ENCODE measurements at regions not wholly inside any gene's neighbourhood (a gene's known extent, or its start where the extent isn't known, plus 50 kb on each side); places are given as distances from the start of the nearest gene placed in this dataset.

GRCh38 chr11:110835106-110835505, 122.9 kb upstream of the ARHGAP20 start:
- TF ChIP-seq CTCF (IDR thresholded peaks at IDR 0.05) = no peak
- no peak for TF ChIP-seq POLR2A (IDR thresholded peaks at IDR 0.05)

Measured in uterus (tissue), 2 donors.